GM12878 (cell line): ENCODE measurements at regions not wholly inside any gene's neighbourhood (a gene's known extent, or its start where the extent isn't known, plus 50 kb on each side); places are given as distances from the start of the nearest gene placed in this dataset.

Source experiments
- ATAC-seq: fragments of 200-7000 bp; cut with Tn5 transposase; 3 replicates; pipeline ENCODE4 v1.9.1; 2020; ENCODE audit warnings: mild to moderate bottlenecking, moderate library complexity
- BruUV-seq: library from RNA; stranded (reverse); fragments of 400-500 nt; replicated peaks from 2 replicates; lab custom pipeline; 2021; lab: Mats Ljungman, UMichigan
- CTCF ChIA-PET: fragments of 300-600 bp; sonication (Branson Sonifier 250); formaldehyde crosslinking; extraction: SDS; loops from one replicate; lab custom pipeline; 2021; ENCODE audit warnings: inconsistent platforms; lab: Yijun Ruan, JAX
- POLR2A ChIA-PET: fragments of 350-600 bp; formaldehyde crosslinking; extraction: SDS; loops from one replicate; lab custom pipeline; 2021; ENCODE audit warnings: inconsistent platforms; lab: Charles Lee
- RAD21 ChIA-PET: fragments of 300-600 bp; sonication (Branson Sonifier 250); formaldehyde crosslinking; loops from one replicate; lab custom pipeline; 2023; ENCODE audit warnings: antibody characterized with exemption; ENCODE audit not compliant: unreplicated experiment; lab: Charles Lee
- SMC1A ChIA-PET: fragments of 300-600 bp; sonication (Branson Sonifier 250); formaldehyde crosslinking; loops from one replicate; lab custom pipeline; 2023; ENCODE audit not compliant: unreplicated experiment, uncharacterized antibody; lab: Charles Lee
- DNase-seq: peaks from one replicate; pipeline ENCODE4 v3.0.0-alpha.2; 2011; ENCODE audit warnings: low read depth, low spot score
- FAIRE-seq: peaks from 3 replicates; lab custom pipeline; 2011; peaks lifted over from hg19 to GRCh38; lab: Jason Lieb, UNC
- H2AFZ ChIP-seq: 2 replicates; pipeline ENCODE4 v1.6.0; 2011; ENCODE audit warnings: low read depth, low read length, control low read depth; ENCODE audit not compliant: control insufficient read depth
- H3K27ac ChIP-seq: 2 replicates; pipeline ENCODE4 v1.5.1; 2011; ENCODE audit warnings: control low read depth; ENCODE audit not compliant: control insufficient read depth, insufficient read depth
- H3K27me3 ChIP-seq, 2 experiments: replicated peaks in 1 of 2; 2 replicates each; pipeline versions ENCODE4 v1.6.0 to v1.6.1; 2011; ENCODE audit warnings: low read length in 1 of 2; ENCODE audit not compliant: control insufficient read depth in 2 of 2, insufficient read depth in 2 of 2
- H3K36me3 ChIP-seq, 2 experiments: 2 replicates each; pipeline ENCODE4 v1.5.1; 2011; ENCODE audit warnings: low read length in 1 of 2; ENCODE audit not compliant: control insufficient read depth in 2 of 2, insufficient read depth in 2 of 2
- H3K4me1 ChIP-seq: 2 replicates; pipeline ENCODE4 v1.6.1; 2011; ENCODE audit warnings: mild to moderate bottlenecking, low read length, moderate library complexity, mixed read lengths; ENCODE audit not compliant: control insufficient read depth, insufficient read depth
- H3K4me2 ChIP-seq: 2 replicates; pipeline ENCODE4 v1.6.0; 2011; ENCODE audit warnings: control low read depth; ENCODE audit not compliant: control insufficient read depth, insufficient read depth
- H3K4me3 ChIP-seq: fragments of 200-600 bp; sonication (generic); 2 replicates; pipeline ENCODE4 v1.5.1; 2016
- H3K79me2 ChIP-seq: 2 replicates; pipeline ENCODE4 v1.6.0; 2011; ENCODE audit warnings: low read length; ENCODE audit not compliant: control insufficient read depth, insufficient read depth
- H3K9ac ChIP-seq: 2 replicates; pipeline ENCODE4 v1.8.0; 2011; ENCODE audit warnings: low read length, control low read depth, mixed read lengths; ENCODE audit not compliant: control insufficient read depth, insufficient read depth
- H3K9me3 ChIP-seq: replicated peaks from 3 replicates; pipeline ENCODE4 v1.5.1; 2011; ENCODE audit warnings: mild to moderate bottlenecking, low read length; ENCODE audit not compliant: control insufficient read depth, insufficient read depth
- H4K20me1 ChIP-seq: 2 replicates; pipeline ENCODE4 v1.6.0; 2011; ENCODE audit not compliant: control insufficient read depth, insufficient read depth
- ASH2L ChIP-seq: fragments of 300-600, 200-600 bp; sonication (generic); IDR thresholded peaks from 2 replicates; pipeline ENCODE4 v1.6.1; 2017; ENCODE audit warnings: low read depth, mild to moderate bottlenecking, borderline replicate concordance
- CUX1 ChIP-seq: IDR thresholded peaks from 2 replicates; pipeline ENCODE4 v1.6.1; 2012; ENCODE audit warnings: improper control_type of control experiment, low read depth, low read length; ENCODE audit not compliant: insufficient replicate concordance
- GABPA ChIP-seq: IDR thresholded peaks from 2 replicates; pipeline ENCODE4 v1.6.1; 2014; ENCODE audit warnings: antibody characterized with exemption, low read depth, mild to moderate bottlenecking, inconsistent platforms
- HDAC2 ChIP-seq: fragments of 200-600 bp; sonication (generic); IDR thresholded peaks from 2 replicates; pipeline ENCODE4 v1.6.1; 2017
- HDAC6 ChIP-seq: fragments of 200-600 bp; sonication (generic); IDR thresholded peaks from one replicate; pipeline ENCODE4 v1.8.0; 2017; ENCODE audit warnings: antibody characterized with exemption; ENCODE audit not compliant: unreplicated experiment
- PAX5 ChIP-seq: IDR thresholded peaks from 2 replicates; pipeline ENCODE4 v1.6.1; 2011; ENCODE audit warnings: low read depth, low read length, borderline replicate concordance
- PAX8 ChIP-seq: fragments of 450-650 bp; IDR thresholded peaks from 2 replicates; pipeline ENCODE4 v1.6.1; 2017; ENCODE audit warnings: mild to moderate bottlenecking, moderate library complexity
- POLR2AphosphoS5 ChIP-seq: IDR thresholded peaks from 2 replicates; pipeline ENCODE4 v1.6.1; 2011; ENCODE audit warnings: mild to moderate bottlenecking, low read length, inconsistent platforms
- POU2F2 ChIP-seq: IDR thresholded peaks from 3 replicates; pipeline ENCODE4 v1.6.1; 2011; ENCODE audit warnings: low read depth, mild to moderate bottlenecking, low read length, borderline replicate concordance
- RCOR1 ChIP-seq: conservative IDR thresholded peaks from 2 replicates; pipeline ENCODE4 v1.6.1; 2012; ENCODE audit warnings: low read depth, low read length, improper control_type of control experiment
- ZNF274 ChIP-seq: IDR thresholded peaks from one replicate; pipeline ENCODE4 v1.8.0; 2011; ENCODE audit not compliant: insufficient read length, insufficient read depth
- ZZZ3 ChIP-seq: IDR thresholded peaks from 2 replicates; pipeline ENCODE4 v1.6.1; 2011; ENCODE audit warnings: low read depth; ENCODE audit not compliant: control insufficient read depth, insufficient read length
- WGBS: methylation state at CpG from one replicate; pipeline ENCODE4 v1.1.6; 2016; ENCODE audit warnings: low lambda C conversion rate; ENCODE audit not compliant: insufficient replicate concordance, insufficient coverage; ENCODE audit errors: missing lambda C conversion rate; 5-methylcytosine and 5-hydroxymethylcytosine counted together
- in situ Hi-C: fragments of 300-500 bp; cut with MboI; formaldehyde crosslinking; loops from 9 replicates; pipeline ENCODE4 v1.14.3; 2018; ENCODE audit warnings: mixed read lengths
- intact Hi-C: fragments of 100-400 bp; cut with micrococcal nuclease; formaldehyde crosslinking; loops from one replicate; pipeline ENCODE4 v1.14.2; 2022; ENCODE audit not compliant: unreplicated experiment
- TF ChIP-seq, protein P1 (sequence below): fragments of 450-650 bp; formaldehyde crosslinking; IDR thresholded peaks from 2 replicates; pipeline ENCODE4 v1.4.0; 2020; ENCODE audit warnings: mild to moderate bottlenecking, moderate library complexity

- H3K9ac ChIP-seq = no peak overlapping the region
- no peak overlapping the region for H3K4me3 ChIP-seq
- WGBS = 29% methylated on average over 15 of the region's 15 CpGs
- ChIA-PET RAD21 (no interaction called here), SMC1A (no interaction called here), POLR2A (interaction anchor here (1.0 kb wide), 1 partner anchor 15 kb away, joined by 4 read pairs; no protein-coding TSS in a partner anchor), CTCF (no interaction called here)
- H3K27ac ChIP-seq = no peak overlapping the region
- no peak for ATAC-seq
- intact Hi-C loops (no loop called here), in situ Hi-C loops (no loop called here)
- BruUV-seq = no TSS peak
- no peak for FAIRE-seq
- no peak for DNase-seq
- no peaks in the 10 kb centered on the region for H3K4me1 ChIP-seq
- H4K20me1 ChIP-seq = no peaks in the 10 kb centered on the region; the same call in 1 of the 2 replicates
- H3K4me2 ChIP-seq = no peak overlapping the region
- no peaks in the 10 kb centered on the region for H3K36me3 ChIP-seq
- H3K27me3 ChIP-seq = peaks cover 4 to 16% of the 10 kb centered on the region in 2 experiments
- no peaks in the 10 kb centered on the region for H3K79me2 ChIP-seq
- TF ChIP-seq RCOR1 = no peak
- TF ChIP-seq POU2F2 = no peak
- no peak for TF ChIP-seq ASH2L
- no peak for TF ChIP-seq PAX5
- no peak for TF ChIP-seq PAX8
- TF ChIP-seq GABPA = no peak
- TF ChIP-seq ZNF274 = no peak
- TF ChIP-seq ZZZ3 = no peak
- no peak for TF ChIP-seq POLR2AphosphoS5
- TF ChIP-seq HDAC2 = no peak
- TF ChIP-seq, protein P1, sequence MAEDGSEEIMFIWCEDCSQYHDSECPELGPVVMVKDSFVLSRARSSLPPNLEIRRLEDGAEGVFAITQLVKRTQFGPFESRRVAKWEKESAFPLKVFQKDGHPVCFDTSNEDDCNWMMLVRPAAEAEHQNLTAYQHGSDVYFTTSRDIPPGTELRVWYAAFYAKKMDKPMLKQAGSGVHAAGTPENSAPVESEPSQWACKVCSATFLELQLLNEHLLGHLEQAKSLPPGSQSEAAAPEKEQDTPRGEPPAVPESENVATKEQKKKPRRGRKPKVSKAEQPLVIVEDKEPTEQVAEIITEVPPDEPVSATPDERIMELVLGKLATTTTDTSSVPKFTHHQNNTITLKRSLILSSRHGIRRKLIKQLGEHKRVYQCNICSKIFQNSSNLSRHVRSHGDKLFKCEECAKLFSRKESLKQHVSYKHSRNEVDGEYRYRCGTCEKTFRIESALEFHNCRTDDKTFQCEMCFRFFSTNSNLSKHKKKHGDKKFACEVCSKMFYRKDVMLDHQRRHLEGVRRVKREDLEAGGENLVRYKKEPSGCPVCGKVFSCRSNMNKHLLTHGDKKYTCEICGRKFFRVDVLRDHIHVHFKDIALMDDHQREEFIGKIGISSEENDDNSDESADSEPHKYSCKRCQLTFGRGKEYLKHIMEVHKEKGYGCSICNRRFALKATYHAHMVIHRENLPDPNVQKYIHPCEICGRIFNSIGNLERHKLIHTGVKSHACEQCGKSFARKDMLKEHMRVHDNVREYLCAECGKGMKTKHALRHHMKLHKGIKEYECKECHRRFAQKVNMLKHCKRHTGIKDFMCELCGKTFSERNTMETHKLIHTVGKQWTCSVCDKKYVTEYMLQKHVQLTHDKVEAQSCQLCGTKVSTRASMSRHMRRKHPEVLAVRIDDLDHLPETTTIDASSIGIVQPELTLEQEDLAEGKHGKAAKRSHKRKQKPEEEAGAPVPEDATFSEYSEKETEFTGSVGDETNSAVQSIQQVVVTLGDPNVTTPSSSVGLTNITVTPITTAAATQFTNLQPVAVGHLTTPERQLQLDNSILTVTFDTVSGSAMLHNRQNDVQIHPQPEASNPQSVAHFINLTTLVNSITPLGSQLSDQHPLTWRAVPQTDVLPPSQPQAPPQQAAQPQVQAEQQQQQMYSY (CRISPR knock-in tag) = no peak
- no peak for TF ChIP-seq CUX1
- TF ChIP-seq HDAC6 = no peak
- no peak overlapping the region for H2AFZ ChIP-seq
- H3K9me3 ChIP-seq = no peaks in the 10 kb centered on the region; the same call in 2 of the 3 replicates
Observed at GRCh38 chr6:167679790-167680604, 146.7 kb upstream of the AFDN start.
